Stimulated activated naive CD4-positive, alpha-beta T cell treated with Interleukin-2 at 50 U/mL for 16 hours (primary cell): ENCODE measurements at regions not wholly inside any gene's neighbourhood (a gene's known extent, or its start where the extent isn't known, plus 50 kb on each side); places are given as distances from the start of the nearest gene placed in this dataset.
"Not testable (repeated sequence)": the region's sequence is repeated elsewhere in the genome, so short reads cannot be mapped to it uniquely, and the experiment has no call there.

Experiments used
- DNase-seq: peaks from one replicate; lab custom pipeline; 2025; lab: John Stamatoyannopoulos, UW

- no peak for DNase-seq
These were observed 1277.0 kb upstream of the SLC39A10 start for GRCh38 chr2:194380011-194380410.

DNA sequence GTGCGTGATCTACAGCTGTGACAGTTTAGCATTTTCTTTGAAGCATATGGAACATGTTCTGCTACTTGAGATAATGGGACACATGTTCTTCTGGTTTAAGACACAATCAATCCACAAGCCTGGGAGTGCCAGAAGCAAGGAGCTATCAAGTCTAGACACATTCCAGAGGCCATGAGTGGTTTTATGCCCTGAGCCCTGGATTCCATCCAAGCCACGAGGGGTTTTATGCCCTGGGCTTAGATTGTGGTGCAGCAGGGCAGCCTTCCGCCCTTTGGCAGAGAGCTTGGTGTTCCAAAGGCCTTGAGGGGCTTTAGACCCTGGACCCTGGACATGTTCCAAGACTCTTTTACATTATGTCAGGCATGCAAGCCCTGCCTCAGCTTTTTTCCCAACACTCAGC is 1289.6 kb upstream of the SLC39A10 start:
- not testable (repeated sequence) for DNase-seq

GRCh38 chr2:194363878-194364277 is 1293.1 kb upstream of the SLC39A10 start:
- DNase-seq: no peak

DNA sequence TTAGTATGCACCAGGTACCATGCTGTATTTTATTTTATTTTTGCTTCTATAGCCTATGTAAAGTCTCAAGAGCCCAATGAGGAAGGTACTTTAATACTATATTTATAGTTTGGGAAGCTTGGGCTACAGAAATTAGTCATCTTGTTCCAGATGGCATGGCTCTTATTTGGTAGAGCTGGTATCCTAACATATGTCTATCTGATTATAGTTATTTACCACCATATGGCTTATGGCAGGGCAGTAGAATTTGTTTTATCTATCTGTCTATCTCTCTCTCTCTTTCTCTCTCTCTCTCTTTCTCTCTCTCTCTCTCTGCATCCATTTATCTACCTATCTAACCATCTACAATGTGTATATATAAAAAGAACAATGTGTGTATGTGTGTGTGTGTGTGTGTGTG is 1293.7 kb upstream of the SLC39A10 start:
- no peak for DNase-seq

- no peak for DNase-seq
These were observed 1304.5 kb upstream of the SLC39A10 start for GRCh38 chr2:194352505-194352904.

DNA sequence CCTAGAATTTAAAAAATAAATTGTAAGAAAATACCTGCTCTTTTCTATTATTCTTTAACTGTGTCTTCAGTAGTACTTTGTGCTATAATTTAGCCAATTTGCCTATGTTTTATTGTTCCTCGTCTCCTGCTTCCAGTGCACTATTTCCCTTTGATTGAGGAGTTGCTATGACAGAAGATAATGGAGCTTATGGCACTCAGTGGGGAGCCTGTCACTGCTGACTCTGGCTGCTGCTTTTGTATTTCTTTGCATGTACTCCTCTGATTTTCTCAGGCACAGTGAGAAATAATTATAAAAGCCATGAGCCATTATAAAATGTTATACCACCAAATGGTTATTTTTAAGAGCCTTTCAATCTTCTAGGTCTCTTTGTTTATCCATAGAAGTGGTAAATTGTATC is 1310.8 kb upstream of the SLC39A10 start:
- DNase-seq: no peak

DNA sequence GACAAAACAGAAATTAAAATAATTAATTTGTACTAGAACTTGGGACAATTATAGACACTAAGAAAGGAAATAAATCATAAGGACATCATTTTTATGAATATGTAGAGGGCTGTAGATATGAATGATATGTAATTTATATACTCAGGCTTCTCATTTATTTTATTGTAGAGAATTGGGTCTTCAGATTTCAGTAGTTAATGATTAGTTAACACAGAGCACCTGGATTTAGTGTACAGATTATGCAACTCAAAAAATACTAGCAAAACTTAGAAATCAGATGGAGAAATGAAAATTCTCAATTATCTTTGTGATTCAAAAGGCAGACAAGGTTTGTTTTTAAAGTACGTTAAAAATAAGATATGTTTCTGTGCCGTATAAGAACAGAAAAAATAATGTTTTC is 1311.7 kb upstream of the SLC39A10 start:
- DNase-seq: no peak

- no peak for DNase-seq
These were observed 1313.9 kb upstream of the SLC39A10 start for GRCh38 chr2:194343167-194343566.

DNA sequence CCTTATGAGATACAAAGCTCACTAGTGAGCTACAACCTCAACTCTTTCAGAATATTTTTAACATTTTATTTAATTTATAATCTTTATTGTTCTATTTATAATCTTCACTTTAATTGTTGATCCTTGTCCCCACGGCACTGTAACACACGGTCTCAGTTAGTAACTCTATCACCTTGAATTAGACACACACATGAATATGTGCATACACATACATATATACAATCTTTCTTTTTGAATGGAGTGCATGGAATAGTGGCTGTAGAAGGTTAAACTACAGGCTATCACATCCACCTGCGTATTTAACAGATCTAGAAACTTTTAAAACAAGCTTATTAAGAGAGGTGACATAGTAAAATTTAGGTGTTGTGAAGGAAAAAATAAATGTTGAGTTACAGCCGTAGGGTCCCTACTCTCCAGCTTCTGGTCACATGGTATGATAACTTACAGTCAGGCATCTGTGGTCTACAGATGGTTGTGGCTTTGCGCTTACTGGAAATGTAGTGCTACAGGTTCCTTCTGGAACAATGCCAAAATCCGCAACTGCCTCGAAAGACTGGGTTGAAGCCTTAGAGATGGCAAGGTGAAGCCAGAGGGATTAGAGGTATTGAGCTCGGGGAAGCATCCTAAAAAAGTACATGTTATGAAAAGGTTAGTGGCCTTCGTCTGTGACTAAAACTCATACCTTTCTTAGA is 1324.1 kb upstream of the SLC39A10 start:
- DNase-seq: no peak

DNA sequence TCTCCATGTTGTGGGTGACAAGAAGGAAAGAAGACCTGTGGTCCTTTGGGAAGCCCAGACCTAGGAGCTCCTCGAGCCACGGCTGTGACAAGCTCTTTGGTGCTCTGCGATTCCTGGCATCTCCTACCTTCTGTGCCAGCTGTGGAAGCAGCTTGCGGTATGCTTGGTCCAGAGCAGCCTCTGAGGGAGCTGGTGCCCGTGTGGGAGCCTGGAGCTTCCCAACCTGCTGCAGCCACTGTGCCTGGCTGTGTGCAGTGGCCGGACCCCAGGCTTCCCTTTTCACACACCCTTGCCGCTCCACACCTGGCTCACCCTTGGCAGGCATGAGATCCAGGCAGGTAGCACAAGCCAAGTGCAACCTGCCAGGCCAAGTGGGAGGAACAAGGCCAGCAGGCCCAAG is 1328.6 kb upstream of the SLC39A10 start:
- DNase-seq: no peak

DNA sequence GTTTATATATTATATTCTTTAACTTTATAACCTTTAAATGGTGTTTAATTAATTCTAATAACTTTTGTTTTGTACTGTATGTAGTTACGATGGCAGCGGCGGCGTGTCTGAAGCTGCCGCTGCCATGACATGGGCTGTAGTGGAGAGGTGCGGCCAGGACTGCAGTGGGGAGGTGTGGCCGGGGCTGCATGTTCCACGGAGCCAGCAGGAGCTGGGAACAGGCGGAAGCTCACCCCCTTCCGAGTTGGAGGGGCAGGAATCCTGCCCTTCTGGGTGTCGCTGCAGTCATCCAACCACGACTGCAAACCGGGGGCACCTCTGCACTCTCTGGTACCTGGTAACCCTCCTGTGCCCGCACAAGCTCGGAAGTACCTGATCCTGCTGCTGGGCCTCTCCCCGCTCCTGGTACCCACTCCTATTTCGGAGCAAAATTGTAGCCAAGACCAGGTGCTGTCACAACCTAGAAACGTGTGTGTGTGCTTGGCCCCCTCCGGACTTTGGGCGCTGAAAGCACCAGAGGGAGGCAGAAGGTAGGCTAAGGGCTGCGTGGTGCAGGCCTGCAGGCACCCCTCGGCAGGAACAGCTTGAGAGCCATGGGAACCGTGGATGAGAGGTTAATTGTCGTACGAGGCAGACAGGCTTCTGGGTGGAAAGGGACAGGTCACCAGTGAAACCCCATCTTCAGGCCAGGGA is 1329.7 kb upstream of the SLC39A10 start:
- no peak for DNase-seq

DNA sequence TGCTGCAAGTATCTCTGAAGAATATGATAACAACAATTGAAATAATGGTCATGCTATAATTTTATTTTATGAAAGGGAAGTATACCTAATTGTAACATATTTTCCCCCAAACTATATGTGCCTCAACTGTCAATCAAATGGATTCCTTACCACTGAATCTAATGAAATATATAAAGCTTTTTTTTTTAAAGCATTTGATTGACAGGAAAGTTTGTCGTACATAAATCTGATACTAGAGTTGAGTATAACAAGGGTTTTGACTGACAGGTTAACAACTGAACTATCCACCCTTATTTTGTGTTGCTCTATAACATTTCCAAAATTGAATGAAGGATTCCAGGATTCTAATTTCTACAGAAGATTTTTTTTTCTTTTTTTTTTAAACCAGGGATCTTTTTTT is 1333.3 kb upstream of the SLC39A10 start:
- DNase-seq: no peak

GRCh38 chr2:194320520-194320919 is 1336.5 kb upstream of the SLC39A10 start:
- DNase-seq: no peak

- no peak for DNase-seq
These were observed 1337.6 kb upstream of the SLC39A10 start for GRCh38 chr2:194319222-194319992.

- DNase-seq: no peak
These were observed 1343.0 kb upstream of the SLC39A10 start for GRCh38 chr2:194314042-194314441.

DNA sequence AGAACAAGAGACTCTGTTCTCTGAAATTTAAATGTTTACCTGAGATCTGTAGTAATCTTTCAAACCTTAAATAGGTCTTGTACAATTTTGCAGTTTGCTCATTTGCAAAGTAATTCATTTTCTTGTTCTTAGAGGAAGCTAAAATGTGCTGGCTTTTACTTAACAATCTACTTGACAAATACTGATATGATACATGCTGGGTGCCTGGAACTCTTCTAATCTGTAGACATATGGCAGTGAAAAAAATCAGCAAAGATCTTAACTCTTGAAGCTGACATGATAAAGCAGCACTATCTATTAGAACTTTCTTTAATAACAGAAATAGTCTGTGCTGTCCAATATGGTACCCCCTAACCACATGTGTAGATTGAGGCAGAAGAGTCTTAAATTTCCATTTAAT is 1352.8 kb upstream of the SLC39A10 start:
- DNase-seq: no peak

- no peak for DNase-seq
These were observed 1355.1 kb upstream of the SLC39A10 start for GRCh38 chr2:194301946-194302345.

DNA sequence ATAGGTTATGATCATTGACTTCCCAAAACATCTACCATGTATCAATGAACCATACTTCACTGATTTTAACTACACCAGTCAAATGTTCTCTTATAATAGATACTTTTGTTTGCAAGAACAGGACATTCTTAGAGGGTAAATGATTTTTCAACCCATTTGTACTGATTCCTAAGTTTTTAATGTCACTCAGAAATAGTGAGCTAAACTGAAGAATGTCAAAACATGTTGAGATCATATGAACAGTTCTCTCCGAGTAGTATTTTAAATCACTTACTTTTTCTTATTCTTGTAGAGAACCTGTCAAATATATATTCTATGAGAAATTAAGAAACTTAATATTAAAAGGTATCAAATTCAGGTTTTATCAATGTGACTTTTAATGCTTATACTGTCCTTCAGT is 1362.9 kb upstream of the SLC39A10 start:
- DNase-seq: no peak

DNA sequence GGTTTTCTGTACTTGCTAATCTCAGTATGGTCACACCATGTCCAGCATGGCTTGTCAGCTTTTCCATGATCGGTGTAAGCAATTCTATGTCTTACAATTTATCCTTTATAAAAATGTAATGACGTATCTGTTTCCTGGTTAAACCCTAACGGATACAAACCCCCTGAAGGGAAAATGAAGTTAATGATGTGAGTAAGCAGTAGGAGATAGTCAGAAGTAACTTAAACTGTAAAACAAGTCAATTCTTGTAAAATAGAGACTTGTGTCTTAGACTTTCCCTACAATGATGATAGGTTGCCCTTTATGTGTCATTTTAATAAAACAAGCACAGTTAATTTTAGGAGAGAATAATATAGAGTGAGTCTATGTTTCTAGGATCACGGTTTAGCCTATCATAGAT is 1365.9 kb upstream of the SLC39A10 start:
- no peak for DNase-seq

- DNase-seq: no peak
These were observed 1367.2 kb upstream of the SLC39A10 start for GRCh38 chr2:194289712-194290346.

DNA sequence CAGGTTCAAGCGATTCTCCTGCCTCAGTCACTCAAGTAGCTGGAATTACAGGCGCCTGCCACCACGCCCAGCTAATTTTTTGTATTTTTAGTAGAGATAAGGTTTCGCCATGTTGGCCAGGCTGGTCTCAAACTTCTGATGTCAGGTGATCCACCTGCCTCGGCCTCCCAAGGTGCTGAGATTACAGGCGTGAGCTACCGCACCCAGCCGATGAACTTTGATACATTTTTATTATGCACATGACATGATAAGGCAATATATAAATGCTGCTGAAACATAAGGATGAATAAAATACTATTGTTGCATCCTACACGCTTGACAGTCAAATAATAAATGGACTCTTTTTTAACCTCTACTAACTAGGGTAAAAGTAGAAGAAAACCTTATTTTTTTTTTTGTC is 1380.4 kb upstream of the SLC39A10 start:
- not testable (repeated sequence) for DNase-seq

GRCh38 chr2:194271293-194271961 is 1385.6 kb upstream of the SLC39A10 start:
- DNase-seq: no peak
